ENCODE measurements at regions not wholly inside any gene's neighbourhood (a gene's known extent, or its start where the extent isn't known, plus 50 kb on each side); places are given as distances from the start of the nearest gene placed in this dataset.

DNA sequence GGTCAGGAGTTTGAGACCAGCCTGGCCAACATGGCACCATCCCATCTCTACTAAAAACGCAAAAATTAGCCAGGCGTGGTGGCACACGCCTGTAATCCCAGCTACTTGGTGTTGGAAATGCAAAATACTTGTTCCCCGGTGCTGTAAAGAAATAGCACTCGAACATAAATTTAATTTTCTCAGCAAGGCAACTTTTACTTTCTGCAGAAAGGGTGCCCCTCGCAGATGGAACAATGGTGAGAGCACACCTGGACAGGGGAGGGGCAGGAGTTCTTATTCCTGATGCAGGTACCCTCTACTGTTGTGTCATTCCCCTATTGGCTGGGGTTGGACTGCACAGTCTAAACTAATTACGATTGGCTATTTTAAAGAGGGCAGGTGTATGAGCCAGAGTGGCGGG, 139.7 kb downstream of the FHIP1A start:
- TF ChIP-seq, protein P1, sequence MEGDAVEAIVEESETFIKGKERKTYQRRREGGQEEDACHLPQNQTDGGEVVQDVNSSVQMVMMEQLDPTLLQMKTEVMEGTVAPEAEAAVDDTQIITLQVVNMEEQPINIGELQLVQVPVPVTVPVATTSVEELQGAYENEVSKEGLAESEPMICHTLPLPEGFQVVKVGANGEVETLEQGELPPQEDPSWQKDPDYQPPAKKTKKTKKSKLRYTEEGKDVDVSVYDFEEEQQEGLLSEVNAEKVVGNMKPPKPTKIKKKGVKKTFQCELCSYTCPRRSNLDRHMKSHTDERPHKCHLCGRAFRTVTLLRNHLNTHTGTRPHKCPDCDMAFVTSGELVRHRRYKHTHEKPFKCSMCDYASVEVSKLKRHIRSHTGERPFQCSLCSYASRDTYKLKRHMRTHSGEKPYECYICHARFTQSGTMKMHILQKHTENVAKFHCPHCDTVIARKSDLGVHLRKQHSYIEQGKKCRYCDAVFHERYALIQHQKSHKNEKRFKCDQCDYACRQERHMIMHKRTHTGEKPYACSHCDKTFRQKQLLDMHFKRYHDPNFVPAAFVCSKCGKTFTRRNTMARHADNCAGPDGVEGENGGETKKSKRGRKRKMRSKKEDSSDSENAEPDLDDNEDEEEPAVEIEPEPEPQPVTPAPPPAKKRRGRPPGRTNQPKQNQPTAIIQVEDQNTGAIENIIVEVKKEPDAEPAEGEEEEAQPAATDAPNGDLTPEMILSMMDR (IDR thresholded peaks at IDR 0.05): no peak
- TF ChIP-seq POLR2AphosphoS5 (IDR thresholded peaks at IDR 0.05): no peak

All from esophagus muscularis mucosa (tissue), 3 donors.